GM23338 (cell line): ENCODE measurements at regions not wholly inside any gene's neighbourhood (a gene's known extent, or its start where the extent isn't known, plus 50 kb on each side); places are given as distances from the start of the nearest gene placed in this dataset.

Experiments
- ATAC-seq: fragments of 200-7000 bp; cut with Tn5 transposase; 3 replicates; pipeline ENCODE4 v1.9.1; 2020
- DNase-seq: peaks from one replicate; pipeline ENCODE4 v3.0.0-alpha.2; 2015; ENCODE audit warnings: low spot score
- H2AFZ ChIP-seq: fragments of 200-600 bp; sonication (generic); 2 replicates; pipeline ENCODE4 v1.8.0; 2016; ENCODE audit warnings: antibody characterized with exemption, mild to moderate bottlenecking, moderate library complexity
- H3F3A ChIP-seq: fragments of 200-600 bp; sonication (generic); replicated peaks from 2 replicates; pipeline ENCODE4 v1.8.0; 2017; ENCODE audit warnings: antibody characterized with exemption, mixed run types, low read depth
- H3K27ac ChIP-seq: fragments of 200-600 bp; sonication (generic); 2 replicates; pipeline ENCODE4 v1.6.1; 2016; ENCODE audit warnings: low read depth
- H3K27me3 ChIP-seq: fragments of 200-600 bp; sonication (generic); 2 replicates; pipeline ENCODE4 v1.8.0; 2016; ENCODE audit warnings: mild to moderate bottlenecking, mixed run types, moderate library complexity; ENCODE audit not compliant: insufficient read depth
- H3K36me3 ChIP-seq: fragments of 200-600 bp; sonication (generic); 2 replicates; pipeline ENCODE4 v1.8.0; 2016; ENCODE audit warnings: mild to moderate bottlenecking; ENCODE audit not compliant: insufficient read depth
- H3K4me1 ChIP-seq: fragments of 200-600 bp; sonication (generic); 2 replicates; pipeline ENCODE4 v1.8.0; 2016; ENCODE audit warnings: mild to moderate bottlenecking, moderate library complexity; ENCODE audit not compliant: insufficient read depth
- H3K4me2 ChIP-seq: fragments of 200-600 bp; sonication (generic); 2 replicates; pipeline ENCODE4 v1.7.1; 2017; ENCODE audit warnings: mixed run types
- H3K4me3 ChIP-seq: fragments of 200-600 bp; sonication (generic); 2 replicates; pipeline ENCODE4 v1.6.1; 2016; ENCODE audit warnings: mixed run types
- H3K79me2 ChIP-seq: fragments of 200-600 bp; sonication (generic); replicated peaks from 2 replicates; pipeline ENCODE4 v1.8.0; 2017; ENCODE audit warnings: mild to moderate bottlenecking; ENCODE audit not compliant: insufficient read depth
- H3K9me2 ChIP-seq: fragments of 200-600 bp; sonication (generic); 2 replicates; pipeline ENCODE4 v1.8.0; 2017; ENCODE audit not compliant: insufficient read depth
- H4K20me1 ChIP-seq: fragments of 200-600 bp; sonication (generic); replicated peaks from 2 replicates; pipeline ENCODE4 v1.8.0; 2017; ENCODE audit warnings: mild to moderate bottlenecking; ENCODE audit not compliant: insufficient read depth
- H3K27ac Mint-ChIP-seq: 2 replicates; pipeline ENCODE4 v1.8.0; 2020; ENCODE audit warnings: inconsistent platforms, mild to moderate bottlenecking, moderate library complexity, mixed read lengths
- H3K27me3 Mint-ChIP-seq: 3 replicates; pipeline ENCODE4 v1.8.0; 2022; ENCODE audit warnings: low read depth, mild to moderate bottlenecking, moderate library complexity, mixed read lengths, inconsistent platforms; ENCODE audit not compliant: insufficient read depth, poor library complexity
- H3K36me3 Mint-ChIP-seq: 3 replicates; pipeline ENCODE4 v1.8.0; 2021; ENCODE audit warnings: low read depth, mild to moderate bottlenecking, inconsistent platforms, moderate library complexity, mixed read lengths
- H3K4me1 Mint-ChIP-seq: 3 replicates; pipeline ENCODE4 v1.8.0; 2020; ENCODE audit warnings: mild to moderate bottlenecking, inconsistent platforms, mixed read lengths
- H3K4me3 Mint-ChIP-seq: 3 replicates; pipeline ENCODE4 v1.8.0; 2021; ENCODE audit warnings: moderate library complexity, mild to moderate bottlenecking, inconsistent platforms, mixed read lengths
- H3K9me3 Mint-ChIP-seq: 3 replicates; pipeline ENCODE4 v1.8.0; 2020; ENCODE audit warnings: moderate library complexity, mild to moderate bottlenecking, inconsistent platforms, mixed read lengths
- CREB1 ChIP-seq: fragments of 250-450 bp; sonication (Bioruptor Pico); IDR thresholded peaks from 2 replicates; pipeline ENCODE4 v1.5.0; 2020; ENCODE audit warnings: low read depth, mild to moderate bottlenecking, moderate library complexity
- EZH2 ChIP-seq: fragments of 200-600 bp; sonication (generic); IDR thresholded peaks from one replicate; pipeline ENCODE4 v1.8.0; 2017; ENCODE audit warnings: antibody characterized with exemption, mild to moderate bottlenecking, low read depth; ENCODE audit not compliant: unreplicated experiment
- EZH2phosphoT487 ChIP-seq: fragments of 200-600 bp; sonication (generic); IDR thresholded peaks from one replicate; pipeline ENCODE4 v1.8.1; 2018; ENCODE audit warnings: antibody characterized with exemption; ENCODE audit not compliant: unreplicated experiment
- JUNB ChIP-seq: IDR thresholded peaks from one replicate; pipeline ENCODE4 v1.6.1; 2016; ENCODE audit warnings: antibody characterized with exemption; ENCODE audit not compliant: unreplicated experiment
- NANOG ChIP-seq: IDR thresholded peaks from 2 replicates; pipeline ENCODE4 v1.6.1; 2016; ENCODE audit warnings: antibody characterized with exemption, borderline replicate concordance
- POLR2AphosphoS5 ChIP-seq: IDR thresholded peaks from 2 replicates; pipeline ENCODE4 v1.6.1; 2016; ENCODE audit warnings: antibody characterized with exemption, low read depth
- STAT1 ChIP-seq: IDR thresholded peaks from one replicate; pipeline ENCODE4 v1.6.1; 2016; ENCODE audit warnings: antibody characterized with exemption; ENCODE audit not compliant: unreplicated experiment
- ZNF114 ChIP-seq: fragments of 250-450 bp; sonication (Bioruptor Pico); IDR thresholded peaks from 2 replicates; pipeline ENCODE4 v1.5.0; 2020; ENCODE audit warnings: mild to moderate bottlenecking, moderate library complexity
- ZNF331 ChIP-seq: fragments of 250-450 bp; sonication (Bioruptor Pico); IDR thresholded peaks from 2 replicates; pipeline ENCODE4 v1.5.0; 2020; ENCODE audit warnings: low read depth, mild to moderate bottlenecking, moderate library complexity
- TF ChIP-seq, protein P1 (sequence below): IDR thresholded peaks from 2 replicates; pipeline ENCODE4 v1.6.1; 2016; ENCODE audit warnings: antibody characterized with exemption
- TF ChIP-seq, protein P2 (sequence below): IDR thresholded peaks from one replicate; pipeline ENCODE4 v1.6.1; 2018; ENCODE audit warnings: antibody characterized with exemption; ENCODE audit not compliant: unreplicated experiment
- TF ChIP-seq, protein P3 (sequence below), 2 experiments: fragments of 200-600 bp in 1 of 2; sonication (generic) in 1 of 2; conservative IDR thresholded peaks; 2 replicates each; pipeline versions ENCODE4 v1.5.1 to v1.6.1; 2016 to 2017; ENCODE audit warnings: antibody characterized with exemption in 2 of 2, low read depth in 2 of 2, mild to moderate bottlenecking in 2 of 2, moderate library complexity in 1 of 2

DNA sequence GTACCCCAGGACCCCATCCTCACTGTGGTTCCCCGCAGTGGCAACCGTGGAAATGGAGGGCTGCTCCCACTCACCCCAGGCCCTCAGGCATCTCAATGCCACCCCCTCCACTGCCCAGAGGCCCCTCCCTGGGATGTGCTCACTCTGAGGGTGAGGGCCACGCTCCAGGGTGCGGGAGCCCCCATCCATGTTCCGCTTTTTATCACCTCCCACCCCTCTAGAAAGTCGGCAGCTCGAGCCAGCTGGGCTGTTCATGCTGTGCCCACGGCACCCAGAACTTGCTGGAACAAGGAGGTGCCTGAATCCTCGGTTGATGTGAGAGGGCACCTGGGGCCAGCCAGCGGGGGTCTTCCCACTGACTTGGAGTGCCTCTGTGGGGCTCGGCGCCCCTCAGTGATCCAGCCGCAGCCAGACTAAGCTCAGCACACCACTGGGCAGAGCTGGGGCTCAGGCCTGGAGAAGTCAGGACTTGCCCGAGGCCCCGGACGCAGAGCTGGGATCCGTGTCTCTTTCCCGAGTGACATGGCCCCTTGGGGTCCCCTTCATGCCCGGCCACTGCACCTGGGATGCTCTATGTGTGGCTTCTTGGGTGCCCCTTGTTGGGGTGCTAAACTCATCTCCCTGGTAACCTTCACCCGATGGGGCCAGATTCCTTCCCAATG is 143.1 kb upstream of the GSE1 start:
- Histone ChIP-seq H2AFZ (no peak overlapping the region), H3K4me3 (no peak overlapping the region), H3K27me3 (no peaks in the 10 kb centered on the region), H3K9me2 (no peaks in the 10 kb centered on the region), H3K27ac (no peak overlapping the region), H3K79me2 (no peaks in the 10 kb centered on the region), H3K4me1 (0 out of 2 replicates have a peak, but pooled peaks cover 5% of the 10 kb centered on the region), H3K4me2 (no peak overlapping the region), H3F3A (no peaks in the 10 kb centered on the region), H3K36me3 (no peaks in the 10 kb centered on the region), H4K20me1 (no peaks in the 10 kb centered on the region; the same call in 1 of the 2 replicates)
- Mint-ChIP-seq H3K4me3 (no peak overlapping the region), H3K27me3 (peaks cover 22% of the 10 kb centered on the region), H3K9me3 (no peaks in the 10 kb centered on the region), H3K36me3 (no peaks in the 10 kb centered on the region; the same call in 2 of the 3 replicates), H3K27ac (no peak overlapping the region), H3K4me1 (peaks cover 29% of the 10 kb centered on the region)
- no peak for ATAC-seq
- TF ChIP-seq, protein P1, sequence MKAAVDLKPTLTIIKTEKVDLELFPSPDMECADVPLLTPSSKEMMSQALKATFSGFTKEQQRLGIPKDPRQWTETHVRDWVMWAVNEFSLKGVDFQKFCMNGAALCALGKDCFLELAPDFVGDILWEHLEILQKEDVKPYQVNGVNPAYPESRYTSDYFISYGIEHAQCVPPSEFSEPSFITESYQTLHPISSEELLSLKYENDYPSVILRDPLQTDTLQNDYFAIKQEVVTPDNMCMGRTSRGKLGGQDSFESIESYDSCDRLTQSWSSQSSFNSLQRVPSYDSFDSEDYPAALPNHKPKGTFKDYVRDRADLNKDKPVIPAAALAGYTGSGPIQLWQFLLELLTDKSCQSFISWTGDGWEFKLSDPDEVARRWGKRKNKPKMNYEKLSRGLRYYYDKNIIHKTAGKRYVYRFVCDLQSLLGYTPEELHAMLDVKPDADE = no peak
- no peak for TF ChIP-seq EZH2phosphoT487
- no peak for DNase-seq

DNA sequence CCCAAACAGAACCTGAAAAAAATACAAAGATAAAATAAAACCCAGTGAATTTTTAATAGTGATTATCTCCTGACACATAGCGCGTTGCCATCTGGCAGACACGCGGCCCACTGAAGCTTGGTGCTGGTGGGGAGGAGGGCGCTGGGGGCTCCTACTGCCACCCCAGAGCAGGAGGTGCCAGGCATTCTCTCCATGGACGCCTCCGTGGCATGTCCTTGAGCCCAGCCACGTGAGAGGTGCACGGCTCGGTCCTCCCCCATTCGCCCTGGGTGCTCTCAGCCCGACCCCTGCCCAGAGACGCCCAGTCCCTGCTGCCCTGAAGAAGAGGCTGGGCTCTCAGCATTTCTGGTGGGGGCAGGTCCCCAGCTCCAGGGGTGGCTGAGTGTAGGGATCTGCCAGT is 142.2 kb upstream of the GSE1 start:
- Histone ChIP-seq H3K27ac (no peak overlapping the region), H3K36me3 (no peaks in the 10 kb centered on the region), H3K27me3 (no peaks in the 10 kb centered on the region), H3K4me2 (no peak overlapping the region), H3K4me3 (no peak overlapping the region), H3F3A (no peaks in the 10 kb centered on the region), H2AFZ (no peak overlapping the region), H3K9me2 (no peaks in the 10 kb centered on the region), H4K20me1 (no peaks in the 10 kb centered on the region), H3K79me2 (no peaks in the 10 kb centered on the region), H3K4me1 (0 out of 2 replicates have a peak, but pooled peaks cover 5% of the 10 kb centered on the region)
- ATAC-seq (no peak), DNase-seq (no peak)
- peaks cover 29% of the 10 kb centered on the region for H3K4me1 Mint-ChIP-seq
- H3K27ac Mint-ChIP-seq = no peak overlapping the region
- H3K9me3 Mint-ChIP-seq = no peaks in the 10 kb centered on the region
- no peaks in the 10 kb centered on the region for H3K36me3 Mint-ChIP-seq
- no peak overlapping the region for H3K4me3 Mint-ChIP-seq
- H3K27me3 Mint-ChIP-seq = peaks cover 20% of the 10 kb centered on the region
- TF ChIP-seq STAT1 (no peak), EZH2 (no peak), NANOG (no peak), JUNB (no peak), ZNF114 (no peak), CREB1 (CRISPR knock-in tag) (no peak), POLR2AphosphoS5 (no peak), EZH2phosphoT487 (no peak), ZNF331 (CRISPR knock-in tag) (no peak)
- TF ChIP-seq, protein P2, sequence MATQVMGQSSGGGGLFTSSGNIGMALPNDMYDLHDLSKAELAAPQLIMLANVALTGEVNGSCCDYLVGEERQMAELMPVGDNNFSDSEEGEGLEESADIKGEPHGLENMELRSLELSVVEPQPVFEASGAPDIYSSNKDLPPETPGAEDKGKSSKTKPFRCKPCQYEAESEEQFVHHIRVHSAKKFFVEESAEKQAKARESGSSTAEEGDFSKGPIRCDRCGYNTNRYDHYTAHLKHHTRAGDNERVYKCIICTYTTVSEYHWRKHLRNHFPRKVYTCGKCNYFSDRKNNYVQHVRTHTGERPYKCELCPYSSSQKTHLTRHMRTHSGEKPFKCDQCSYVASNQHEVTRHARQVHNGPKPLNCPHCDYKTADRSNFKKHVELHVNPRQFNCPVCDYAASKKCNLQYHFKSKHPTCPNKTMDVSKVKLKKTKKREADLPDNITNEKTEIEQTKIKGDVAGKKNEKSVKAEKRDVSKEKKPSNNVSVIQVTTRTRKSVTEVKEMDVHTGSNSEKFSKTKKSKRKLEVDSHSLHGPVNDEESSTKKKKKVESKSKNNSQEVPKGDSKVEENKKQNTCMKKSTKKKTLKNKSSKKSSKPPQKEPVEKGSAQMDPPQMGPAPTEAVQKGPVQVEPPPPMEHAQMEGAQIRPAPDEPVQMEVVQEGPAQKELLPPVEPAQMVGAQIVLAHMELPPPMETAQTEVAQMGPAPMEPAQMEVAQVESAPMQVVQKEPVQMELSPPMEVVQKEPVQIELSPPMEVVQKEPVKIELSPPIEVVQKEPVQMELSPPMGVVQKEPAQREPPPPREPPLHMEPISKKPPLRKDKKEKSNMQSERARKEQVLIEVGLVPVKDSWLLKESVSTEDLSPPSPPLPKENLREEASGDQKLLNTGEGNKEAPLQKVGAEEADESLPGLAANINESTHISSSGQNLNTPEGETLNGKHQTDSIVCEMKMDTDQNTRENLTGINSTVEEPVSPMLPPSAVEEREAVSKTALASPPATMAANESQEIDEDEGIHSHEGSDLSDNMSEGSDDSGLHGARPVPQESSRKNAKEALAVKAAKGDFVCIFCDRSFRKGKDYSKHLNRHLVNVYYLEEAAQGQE = no peak
- TF ChIP-seq, protein P3, sequence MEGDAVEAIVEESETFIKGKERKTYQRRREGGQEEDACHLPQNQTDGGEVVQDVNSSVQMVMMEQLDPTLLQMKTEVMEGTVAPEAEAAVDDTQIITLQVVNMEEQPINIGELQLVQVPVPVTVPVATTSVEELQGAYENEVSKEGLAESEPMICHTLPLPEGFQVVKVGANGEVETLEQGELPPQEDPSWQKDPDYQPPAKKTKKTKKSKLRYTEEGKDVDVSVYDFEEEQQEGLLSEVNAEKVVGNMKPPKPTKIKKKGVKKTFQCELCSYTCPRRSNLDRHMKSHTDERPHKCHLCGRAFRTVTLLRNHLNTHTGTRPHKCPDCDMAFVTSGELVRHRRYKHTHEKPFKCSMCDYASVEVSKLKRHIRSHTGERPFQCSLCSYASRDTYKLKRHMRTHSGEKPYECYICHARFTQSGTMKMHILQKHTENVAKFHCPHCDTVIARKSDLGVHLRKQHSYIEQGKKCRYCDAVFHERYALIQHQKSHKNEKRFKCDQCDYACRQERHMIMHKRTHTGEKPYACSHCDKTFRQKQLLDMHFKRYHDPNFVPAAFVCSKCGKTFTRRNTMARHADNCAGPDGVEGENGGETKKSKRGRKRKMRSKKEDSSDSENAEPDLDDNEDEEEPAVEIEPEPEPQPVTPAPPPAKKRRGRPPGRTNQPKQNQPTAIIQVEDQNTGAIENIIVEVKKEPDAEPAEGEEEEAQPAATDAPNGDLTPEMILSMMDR (conservative IDR thresholded peaks at IDR 0.05; ENCODE audit: low read depth in 2 of 2) = no peak
